ENCODE measurements at regions not wholly inside any gene's neighbourhood (a gene's known extent, or its start where the extent isn't known, plus 50 kb on each side); places are given as distances from the start of the nearest gene placed in this dataset.

GRCh38 chr13:89029062-89029461, 1357.9 kb downstream of the SLITRK5 start (continued):
- TF ChIP-seq, protein P1, sequence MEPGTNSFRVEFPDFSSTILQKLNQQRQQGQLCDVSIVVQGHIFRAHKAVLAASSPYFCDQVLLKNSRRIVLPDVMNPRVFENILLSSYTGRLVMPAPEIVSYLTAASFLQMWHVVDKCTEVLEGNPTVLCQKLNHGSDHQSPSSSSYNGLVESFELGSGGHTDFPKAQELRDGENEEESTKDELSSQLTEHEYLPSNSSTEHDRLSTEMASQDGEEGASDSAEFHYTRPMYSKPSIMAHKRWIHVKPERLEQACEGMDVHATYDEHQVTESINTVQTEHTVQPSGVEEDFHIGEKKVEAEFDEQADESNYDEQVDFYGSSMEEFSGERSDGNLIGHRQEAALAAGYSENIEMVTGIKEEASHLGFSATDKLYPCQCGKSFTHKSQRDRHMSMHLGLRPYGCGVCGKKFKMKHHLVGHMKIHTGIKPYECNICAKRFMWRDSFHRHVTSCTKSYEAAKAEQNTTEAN (CRISPR knock-in tag; IDR thresholded peaks at IDR 0.05), result no peak
- TF ChIP-seq GABPB1 (CRISPR knock-in tag; IDR thresholded peaks at IDR 0.05), result no peak

DNA sequence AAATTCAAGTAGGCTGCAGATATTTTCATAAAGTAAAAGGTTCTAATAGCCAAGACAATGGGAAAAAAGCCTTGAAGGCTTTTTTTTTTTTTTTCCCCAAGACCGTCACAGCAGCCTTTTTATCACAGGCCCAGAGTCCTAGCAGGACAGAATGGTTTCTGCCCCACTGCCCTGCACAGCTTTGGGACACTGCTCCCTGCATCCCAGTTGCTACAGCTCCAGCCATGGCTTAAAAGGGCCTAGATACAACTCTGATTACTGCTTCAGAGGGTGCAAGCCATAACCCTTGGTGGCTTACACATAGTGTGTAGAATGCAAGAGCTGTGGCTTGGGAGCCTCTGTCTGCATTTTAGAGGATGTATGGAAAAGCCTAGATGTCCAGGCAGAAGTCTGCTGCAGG, 1362.8 kb downstream of the SLITRK5 start:
- Mint-ChIP-seq H3K27ac (no peak overlapping the region), H3K4me1 (peaks cover 6% of the 10 kb centered on the region), H3K4me3 (no peak overlapping the region), H3K36me3 (peaks cover 18% of the 10 kb centered on the region), H3K9me3 (peaks cover 38% of the 10 kb centered on the region), H3K27me3 (ENCODE audit: low read depth) (no peaks in the 10 kb centered on the region)
- ChIA-PET CTCF (no interaction called here), POLR2A (no interaction called here)
- TF ChIP-seq ELF4 (CRISPR knock-in tag; IDR thresholded peaks at IDR 0.05; ENCODE audit: low read depth) (no peak), ZNF416 (CRISPR knock-in tag; IDR thresholded peaks at IDR 0.05) (no peak), TCF7 (CRISPR knock-in tag; IDR thresholded peaks at IDR 0.05; ENCODE audit: low read depth) (no peak)
- TF ChIP-seq, protein P2, sequence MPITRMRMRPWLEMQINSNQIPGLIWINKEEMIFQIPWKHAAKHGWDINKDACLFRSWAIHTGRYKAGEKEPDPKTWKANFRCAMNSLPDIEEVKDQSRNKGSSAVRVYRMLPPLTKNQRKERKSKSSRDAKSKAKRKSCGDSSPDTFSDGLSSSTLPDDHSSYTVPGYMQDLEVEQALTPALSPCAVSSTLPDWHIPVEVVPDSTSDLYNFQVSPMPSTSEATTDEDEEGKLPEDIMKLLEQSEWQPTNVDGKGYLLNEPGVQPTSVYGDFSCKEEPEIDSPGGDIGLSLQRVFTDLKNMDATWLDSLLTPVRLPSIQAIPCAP (CRISPR knock-in tag; IDR thresholded peaks at IDR 0.05), result no peak
- ATAC-seq (no peak), DNase-seq (ENCODE audit: low spot score) (no peak)

DNA sequence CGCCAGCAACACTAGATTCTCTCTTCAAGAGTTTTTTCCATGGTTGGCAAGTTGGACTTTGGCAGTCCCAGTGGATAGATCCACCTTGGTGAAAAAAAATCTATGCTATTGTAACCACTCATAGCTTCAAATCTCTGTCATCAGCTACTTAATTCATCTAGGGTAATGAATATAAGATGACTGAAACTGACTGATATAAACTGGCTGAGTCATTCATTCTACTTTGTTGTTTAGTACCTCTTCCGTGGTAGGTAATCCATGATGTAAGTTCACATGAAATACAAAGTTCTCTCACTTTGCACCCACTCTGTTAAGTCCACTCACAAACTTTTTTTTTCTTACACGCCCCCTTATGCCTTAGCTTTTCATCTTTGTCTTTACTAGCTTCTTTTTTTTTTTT, 1381.5 kb downstream of the SLITRK5 start:
- Mint-ChIP-seq H3K27me3 (ENCODE audit: low read depth) (no peaks in the 10 kb centered on the region), H3K9me3 (peaks cover 7% of the 10 kb centered on the region), H3K36me3 (no peaks in the 10 kb centered on the region), H3K4me1 (no peaks in the 10 kb centered on the region), H3K4me3 (no peak overlapping the region), H3K27ac (no peak overlapping the region)
- CTCF ChIA-PET, result no interaction called here
- POLR2A ChIA-PET, result no interaction called here
- no peak for DNase-seq (ENCODE audit: low spot score)
- no peak for ATAC-seq
- TF ChIP-seq, protein P3, sequence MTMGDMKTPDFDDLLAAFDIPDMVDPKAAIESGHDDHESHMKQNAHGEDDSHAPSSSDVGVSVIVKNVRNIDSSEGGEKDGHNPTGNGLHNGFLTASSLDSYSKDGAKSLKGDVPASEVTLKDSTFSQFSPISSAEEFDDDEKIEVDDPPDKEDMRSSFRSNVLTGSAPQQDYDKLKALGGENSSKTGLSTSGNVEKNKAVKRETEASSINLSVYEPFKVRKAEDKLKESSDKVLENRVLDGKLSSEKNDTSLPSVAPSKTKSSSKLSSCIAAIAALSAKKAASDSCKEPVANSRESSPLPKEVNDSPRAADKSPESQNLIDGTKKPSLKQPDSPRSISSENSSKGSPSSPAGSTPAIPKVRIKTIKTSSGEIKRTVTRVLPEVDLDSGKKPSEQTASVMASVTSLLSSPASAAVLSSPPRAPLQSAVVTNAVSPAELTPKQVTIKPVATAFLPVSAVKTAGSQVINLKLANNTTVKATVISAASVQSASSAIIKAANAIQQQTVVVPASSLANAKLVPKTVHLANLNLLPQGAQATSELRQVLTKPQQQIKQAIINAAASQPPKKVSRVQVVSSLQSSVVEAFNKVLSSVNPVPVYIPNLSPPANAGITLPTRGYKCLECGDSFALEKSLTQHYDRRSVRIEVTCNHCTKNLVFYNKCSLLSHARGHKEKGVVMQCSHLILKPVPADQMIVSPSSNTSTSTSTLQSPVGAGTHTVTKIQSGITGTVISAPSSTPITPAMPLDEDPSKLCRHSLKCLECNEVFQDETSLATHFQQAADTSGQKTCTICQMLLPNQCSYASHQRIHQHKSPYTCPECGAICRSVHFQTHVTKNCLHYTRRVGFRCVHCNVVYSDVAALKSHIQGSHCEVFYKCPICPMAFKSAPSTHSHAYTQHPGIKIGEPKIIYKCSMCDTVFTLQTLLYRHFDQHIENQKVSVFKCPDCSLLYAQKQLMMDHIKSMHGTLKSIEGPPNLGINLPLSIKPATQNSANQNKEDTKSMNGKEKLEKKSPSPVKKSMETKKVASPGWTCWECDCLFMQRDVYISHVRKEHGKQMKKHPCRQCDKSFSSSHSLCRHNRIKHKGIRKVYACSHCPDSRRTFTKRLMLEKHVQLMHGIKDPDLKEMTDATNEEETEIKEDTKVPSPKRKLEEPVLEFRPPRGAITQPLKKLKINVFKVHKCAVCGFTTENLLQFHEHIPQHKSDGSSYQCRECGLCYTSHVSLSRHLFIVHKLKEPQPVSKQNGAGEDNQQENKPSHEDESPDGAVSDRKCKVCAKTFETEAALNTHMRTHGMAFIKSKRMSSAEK (CRISPR knock-in tag; IDR thresholded peaks at IDR 0.05; ENCODE audit: borderline replicate concordance), result no peak
- TF ChIP-seq GRHL2 (CRISPR knock-in tag; IDR thresholded peaks at IDR 0.05; ENCODE audit: insufficient replicate concordance, severe bottlenecking) (no peak), ERG (CRISPR knock-in tag; IDR thresholded peaks at IDR 0.05) (no peak), NFYB (CRISPR knock-in tag; conservative IDR thresholded peaks at IDR 0.05; ENCODE audit: low read depth) (no peak), ATF6 (CRISPR knock-in tag; IDR thresholded peaks at IDR 0.05) (no peak), NR1H2 (CRISPR knock-in tag; IDR thresholded peaks at IDR 0.05) (no peak), OVOL2 (CRISPR knock-in tag; IDR thresholded peaks at IDR 0.05; ENCODE audit: borderline replicate concordance) (no peak), STAT6 (CRISPR knock-in tag; conservative IDR thresholded peaks at IDR 0.05; ENCODE audit: low read depth) (no peak)
- TF ChIP-seq, protein P4, sequence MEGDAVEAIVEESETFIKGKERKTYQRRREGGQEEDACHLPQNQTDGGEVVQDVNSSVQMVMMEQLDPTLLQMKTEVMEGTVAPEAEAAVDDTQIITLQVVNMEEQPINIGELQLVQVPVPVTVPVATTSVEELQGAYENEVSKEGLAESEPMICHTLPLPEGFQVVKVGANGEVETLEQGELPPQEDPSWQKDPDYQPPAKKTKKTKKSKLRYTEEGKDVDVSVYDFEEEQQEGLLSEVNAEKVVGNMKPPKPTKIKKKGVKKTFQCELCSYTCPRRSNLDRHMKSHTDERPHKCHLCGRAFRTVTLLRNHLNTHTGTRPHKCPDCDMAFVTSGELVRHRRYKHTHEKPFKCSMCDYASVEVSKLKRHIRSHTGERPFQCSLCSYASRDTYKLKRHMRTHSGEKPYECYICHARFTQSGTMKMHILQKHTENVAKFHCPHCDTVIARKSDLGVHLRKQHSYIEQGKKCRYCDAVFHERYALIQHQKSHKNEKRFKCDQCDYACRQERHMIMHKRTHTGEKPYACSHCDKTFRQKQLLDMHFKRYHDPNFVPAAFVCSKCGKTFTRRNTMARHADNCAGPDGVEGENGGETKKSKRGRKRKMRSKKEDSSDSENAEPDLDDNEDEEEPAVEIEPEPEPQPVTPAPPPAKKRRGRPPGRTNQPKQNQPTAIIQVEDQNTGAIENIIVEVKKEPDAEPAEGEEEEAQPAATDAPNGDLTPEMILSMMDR (IDR thresholded peaks at IDR 0.05), result no peak
- TF ChIP-seq, protein P5, sequence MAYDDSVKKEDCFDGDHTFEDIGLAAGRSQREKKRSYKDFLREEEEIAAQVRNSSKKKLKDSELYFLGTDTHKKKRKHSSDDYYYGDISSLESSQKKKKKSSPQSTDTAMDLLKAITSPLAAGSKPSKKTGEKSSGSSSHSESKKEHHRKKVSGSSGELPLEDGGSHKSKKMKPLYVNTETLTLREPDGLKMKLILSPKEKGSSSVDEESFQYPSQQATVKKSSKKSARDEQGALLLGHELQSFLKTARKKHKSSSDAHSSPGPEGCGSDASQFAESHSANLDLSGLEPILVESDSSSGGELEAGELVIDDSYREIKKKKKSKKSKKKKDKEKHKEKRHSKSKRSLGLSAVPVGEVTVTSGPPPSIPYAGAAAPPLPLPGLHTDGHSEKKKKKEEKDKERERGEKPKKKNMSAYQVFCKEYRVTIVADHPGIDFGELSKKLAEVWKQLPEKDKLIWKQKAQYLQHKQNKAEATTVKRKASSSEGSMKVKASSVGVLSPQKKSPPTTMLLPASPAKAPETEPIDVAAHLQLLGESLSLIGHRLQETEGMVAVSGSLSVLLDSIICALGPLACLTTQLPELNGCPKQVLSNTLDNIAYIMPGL (CRISPR knock-in tag; IDR thresholded peaks at IDR 0.05), result no peak
- TF ChIP-seq, protein P6, sequence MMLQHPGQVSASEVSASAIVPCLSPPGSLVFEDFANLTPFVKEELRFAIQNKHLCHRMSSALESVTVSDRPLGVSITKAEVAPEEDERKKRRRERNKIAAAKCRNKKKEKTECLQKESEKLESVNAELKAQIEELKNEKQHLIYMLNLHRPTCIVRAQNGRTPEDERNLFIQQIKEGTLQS (CRISPR knock-in tag; conservative IDR thresholded peaks at IDR 0.05), result no peak
